HAP-1 (cell line): ENCODE measurements at regions not wholly inside any gene's neighbourhood (a gene's known extent, or its start where the extent isn't known, plus 50 kb on each side); places are given as distances from the start of the nearest gene placed in this dataset.

Source experiments
- DNase-seq, 2 experiments: peaks; one replicate each; pipeline ENCODE4 v3.0.0-alpha.2; 2016 to 2020; ENCODE audit warnings: low spot score in 2 of 2
- H3K27me3 ChIP-seq: fragments of 250-450 bp; sonication (Bioruptor Pico); 2 replicates; pipeline ENCODE4 v1.5.1; 2020; ENCODE audit warnings: low read depth, mild to moderate bottlenecking, moderate library complexity
- H3K36me3 ChIP-seq: fragments of 250-450 bp; sonication (Bioruptor Pico); replicated peaks from 2 replicates; pipeline ENCODE4 v1.5.1; 2020; ENCODE audit warnings: mild to moderate bottlenecking
- H3K4me1 ChIP-seq: fragments of 250-450 bp; sonication (Bioruptor Pico); 2 replicates; pipeline ENCODE4 v1.5.1; 2020; ENCODE audit warnings: mild to moderate bottlenecking
- H3K4me3 ChIP-seq: fragments of 250-450 bp; sonication (Bioruptor Pico); 2 replicates; pipeline ENCODE4 v1.5.1; 2020; ENCODE audit warnings: mild to moderate bottlenecking, moderate library complexity
- H3K9me3 ChIP-seq: fragments of 250-450 bp; sonication (Bioruptor Pico); 2 replicates; pipeline ENCODE4 v1.5.1; 2020; ENCODE audit warnings: mild to moderate bottlenecking, moderate library complexity
- in situ Hi-C: fragments of 300-500 bp; cut with MboI; formaldehyde crosslinking; loops from 3 replicates; pipeline ENCODE4 v1.14.3; 2020; ENCODE audit warnings: low sequenced_read_pairs, inconsistent platforms, mixed read lengths

DNA sequence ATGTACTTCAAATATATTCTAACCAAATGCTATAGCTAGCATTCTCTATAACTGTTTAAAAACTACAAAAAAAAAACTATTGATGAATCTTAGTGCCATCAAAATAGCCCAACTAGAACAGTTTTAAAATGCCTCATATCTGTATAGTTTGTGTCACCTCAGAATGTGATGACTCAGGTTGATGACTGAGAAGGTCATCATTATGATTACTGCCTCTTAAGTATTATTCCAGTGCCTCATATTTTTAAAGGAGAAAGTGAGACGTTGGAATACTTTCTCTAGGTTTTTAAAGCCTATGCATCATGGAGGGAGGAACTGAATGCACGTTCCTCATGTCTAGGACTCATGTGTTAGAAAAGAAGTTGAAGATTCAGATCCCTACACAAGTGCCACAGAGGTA is 88.2 kb downstream of the TMA16 start:
- Histone ChIP-seq H3K4me3 (no peak overlapping the region), H3K9me3 (no peaks in the 10 kb centered on the region), H3K36me3 (no peaks in the 10 kb centered on the region), H3K4me1 (no peaks in the 10 kb centered on the region), H3K27me3 (no peaks in the 10 kb centered on the region)
- no peak for DNase-seq
- in situ Hi-C loops, result no loop called here

- Histone ChIP-seq H3K4me1 (no peaks in the 10 kb centered on the region), H3K4me3 (no peak overlapping the region), H3K9me3 (no peaks in the 10 kb centered on the region), H3K27me3 (no peaks in the 10 kb centered on the region), H3K36me3 (no peaks in the 10 kb centered on the region)
- no peak for DNase-seq
- in situ Hi-C loops, result no loop called here
These were observed 93.4 kb downstream of the TMA16 start for GRCh38 chr4:163587867-163588266.

GRCh38 chr4:163588532-163588931 is 94.0 kb downstream of the TMA16 start:
- in situ Hi-C loops, result no loop called here
- no peak for DNase-seq
- Histone ChIP-seq H3K36me3 (no peaks in the 10 kb centered on the region), H3K27me3 (no peaks in the 10 kb centered on the region), H3K4me1 (no peaks in the 10 kb centered on the region), H3K9me3 (no peaks in the 10 kb centered on the region), H3K4me3 (no peak overlapping the region)

DNA sequence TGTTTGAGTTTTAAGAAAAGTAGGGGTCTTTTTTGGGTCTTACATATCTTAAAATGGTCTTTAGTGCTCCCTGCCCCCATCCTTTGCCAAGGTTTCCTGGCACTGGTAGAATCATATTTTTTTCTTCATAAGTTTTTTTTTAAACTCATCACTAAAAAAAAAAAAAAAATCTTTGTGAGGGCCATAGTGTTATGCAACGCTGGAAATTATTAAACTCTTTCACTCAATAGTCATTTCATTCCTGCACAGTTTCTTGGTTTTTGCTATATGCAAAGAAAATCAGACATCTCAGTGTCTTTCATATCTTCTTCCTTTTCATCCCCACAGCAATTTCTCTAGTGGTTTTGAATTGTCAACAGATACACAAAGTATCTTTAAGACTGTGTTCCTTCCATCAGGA is 95.6 kb downstream of the TMA16 start:
- H3K4me1 ChIP-seq, result no peaks in the 10 kb centered on the region
- no peaks in the 10 kb centered on the region for H3K36me3 ChIP-seq
- DNase-seq, result no peak
- in situ Hi-C loops, result no loop called here
- no peak overlapping the region for H3K4me3 ChIP-seq
- H3K9me3 ChIP-seq, result no peaks in the 10 kb centered on the region
- H3K27me3 ChIP-seq, result no peaks in the 10 kb centered on the region

- in situ Hi-C loops, result no loop called here
- no peaks in the 10 kb centered on the region for H3K27me3 ChIP-seq
These were observed 96.3 kb downstream of the TMA16 start for GRCh38 chr4:163590619-163591264.

GRCh38 chr4:163591614-163592020 is 97.1 kb downstream of the TMA16 start:
- H3K27me3 ChIP-seq, result no peaks in the 10 kb centered on the region
- H3K36me3 ChIP-seq, result no peaks in the 10 kb centered on the region
- DNase-seq, result no peak
- no peaks in the 10 kb centered on the region for H3K9me3 ChIP-seq
- no peaks in the 10 kb centered on the region for H3K4me1 ChIP-seq
- in situ Hi-C loops, result no loop called here
- H3K4me3 ChIP-seq, result no peak overlapping the region

More at GRCh38 chr4:163590619-163591264, 96.3 kb downstream of the TMA16 start:
- Histone ChIP-seq H3K9me3 (no peaks in the 10 kb centered on the region), H3K4me1 (no peaks in the 10 kb centered on the region), H3K4me3 (no peak overlapping the region), H3K36me3 (no peaks in the 10 kb centered on the region)
- DNase-seq, result no peak

- no peak overlapping the region for H3K4me3 ChIP-seq
- H3K36me3 ChIP-seq, result no peaks in the 10 kb centered on the region
- H3K4me1 ChIP-seq, result no peaks in the 10 kb centered on the region
- H3K9me3 ChIP-seq, result no peaks in the 10 kb centered on the region
- no peak for DNase-seq
- H3K27me3 ChIP-seq, result no peaks in the 10 kb centered on the region
- in situ Hi-C loops, result no loop called here
These were observed 97.7 kb downstream of the TMA16 start for GRCh38 chr4:163592212-163592611.

GRCh38 chr4:163595580-163595979 is 101.1 kb downstream of the TMA16 start:
- Histone ChIP-seq H3K4me3 (no peak overlapping the region), H3K27me3 (no peaks in the 10 kb centered on the region), H3K36me3 (no peaks in the 10 kb centered on the region), H3K4me1 (peaks cover 5% of the 10 kb centered on the region), H3K9me3 (no peaks in the 10 kb centered on the region)
- in situ Hi-C loops, result no loop called here
- no peak for DNase-seq

- Histone ChIP-seq H3K4me1 (peaks cover 5% of the 10 kb centered on the region), H3K9me3 (no peaks in the 10 kb centered on the region), H3K27me3 (no peaks in the 10 kb centered on the region), H3K36me3 (no peaks in the 10 kb centered on the region), H3K4me3 (no peak overlapping the region)
- DNase-seq, result no peak
- in situ Hi-C loops, result no loop called here
These were observed 103.5 kb downstream of the TMA16 start for GRCh38 chr4:163598028-163598427.

DNA sequence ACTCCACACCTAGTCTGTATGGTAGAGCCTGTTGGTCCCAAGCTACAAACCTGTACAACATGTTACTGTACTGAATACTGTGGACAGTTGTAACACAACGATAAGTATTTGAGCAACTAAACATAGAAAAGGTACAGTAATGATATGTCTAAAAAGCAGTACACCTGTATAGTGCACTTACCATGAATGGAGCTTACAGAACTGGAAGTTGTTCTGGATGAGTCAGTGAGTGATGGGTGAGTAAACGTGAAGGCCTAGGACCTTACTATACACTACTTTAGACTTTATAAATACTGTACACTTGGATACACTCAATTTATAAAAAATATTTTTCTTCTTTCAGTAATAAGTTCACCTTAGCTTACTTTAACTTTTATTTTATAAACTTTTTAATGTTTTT is 104.0 kb downstream of the TMA16 start:
- in situ Hi-C loops, result no loop called here
- DNase-seq, result no peak
- H3K9me3 ChIP-seq, result no peaks in the 10 kb centered on the region
- no peaks in the 10 kb centered on the region for H3K27me3 ChIP-seq
- peaks cover 5% of the 10 kb centered on the region for H3K4me1 ChIP-seq
- H3K4me3 ChIP-seq, result no peak overlapping the region
- no peaks in the 10 kb centered on the region for H3K36me3 ChIP-seq

DNA sequence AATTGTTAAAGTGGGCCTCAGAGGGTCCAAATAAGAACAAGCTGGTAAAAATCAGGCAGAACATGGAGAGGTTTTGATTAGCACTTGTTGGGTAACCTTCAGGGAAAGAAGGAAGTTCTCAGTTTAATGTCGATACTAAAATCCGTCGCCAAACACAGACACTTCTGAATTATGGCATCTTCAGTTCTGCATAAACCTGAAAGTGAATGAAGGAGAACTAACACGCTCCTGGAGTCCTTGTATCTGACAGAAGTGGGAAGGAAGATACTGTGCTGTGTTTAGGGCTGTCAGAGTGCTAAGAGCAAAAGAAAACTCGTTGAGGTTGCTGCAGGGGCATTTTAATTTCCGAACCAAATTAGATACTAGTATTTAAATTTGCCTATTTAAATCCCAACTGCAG is 106.2 kb downstream of the TMA16 start:
- no peak overlapping the region for H3K4me3 ChIP-seq
- DNase-seq, result no peak
- no peaks in the 10 kb centered on the region for H3K36me3 ChIP-seq
- H3K9me3 ChIP-seq, result no peaks in the 10 kb centered on the region
- H3K27me3 ChIP-seq, result no peaks in the 10 kb centered on the region
- in situ Hi-C loops, result no loop called here
- peaks cover 5% of the 10 kb centered on the region for H3K4me1 ChIP-seq

DNA sequence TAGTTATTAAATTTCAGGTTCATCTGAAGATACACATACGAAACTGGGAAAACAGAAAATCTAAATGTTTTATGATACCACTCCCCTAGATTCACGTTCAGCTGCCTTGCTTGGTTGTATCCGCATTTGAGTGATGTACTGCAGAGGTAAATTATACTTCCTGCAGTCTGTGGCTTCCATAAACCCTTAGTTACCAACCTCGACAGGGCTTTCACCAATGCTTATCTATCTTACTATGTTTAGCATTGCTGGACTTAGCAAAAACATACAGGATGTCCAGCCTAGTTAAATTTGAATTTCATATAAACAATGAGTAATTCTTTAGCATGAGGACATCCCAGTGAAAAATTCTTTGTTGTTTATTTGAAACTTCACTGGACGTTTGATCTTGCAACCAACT is 108.8 kb downstream of the TMA16 start:
- Histone ChIP-seq H3K27me3 (no peaks in the 10 kb centered on the region), H3K4me1 (peaks cover 5% of the 10 kb centered on the region), H3K36me3 (no peaks in the 10 kb centered on the region), H3K9me3 (no peaks in the 10 kb centered on the region), H3K4me3 (no peak overlapping the region)
- no peak for DNase-seq
- in situ Hi-C loops, result no loop called here

GRCh38 chr4:163606896-163607691 is 112.6 kb downstream of the TMA16 start:
- Histone ChIP-seq H3K9me3 (no peaks in the 10 kb centered on the region), H3K27me3 (no peaks in the 10 kb centered on the region), H3K4me3 (no peak overlapping the region), H3K4me1 (0 out of 2 replicates have a peak, but pooled peaks cover 2% of the 10 kb centered on the region), H3K36me3 (no peaks in the 10 kb centered on the region)
- DNase-seq, result no peak
- in situ Hi-C loops, result no loop called here

DNA sequence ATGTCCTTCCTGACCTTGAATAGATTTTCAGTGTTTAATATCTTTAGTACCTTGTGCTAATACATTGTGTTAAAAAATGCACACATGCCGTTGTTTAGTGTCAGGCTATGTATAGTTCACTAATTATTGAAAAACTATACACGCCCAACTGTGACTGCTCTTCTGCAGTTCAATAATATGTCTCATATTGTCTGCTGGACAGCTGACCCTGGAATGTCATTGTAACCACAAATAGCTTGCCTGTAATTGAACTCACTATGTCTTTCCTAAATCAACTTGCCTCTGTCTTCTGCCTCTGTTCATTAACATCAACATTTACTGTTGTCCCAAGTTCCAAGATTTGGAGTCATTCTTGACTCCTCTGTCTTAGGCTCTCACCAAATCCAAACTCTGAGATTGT is 114.5 kb downstream of the TMA16 start:
- no peaks in the 10 kb centered on the region for H3K9me3 ChIP-seq
- H3K4me1 ChIP-seq, result 0 out of 2 replicates have a peak, but pooled peaks cover 2% of the 10 kb centered on the region
- in situ Hi-C loops, result no loop called here
- DNase-seq, result no peak
- no peak overlapping the region for H3K4me3 ChIP-seq
- H3K36me3 ChIP-seq, result no peaks in the 10 kb centered on the region
- H3K27me3 ChIP-seq, result no peaks in the 10 kb centered on the region
